ENCODE measurements at regions not wholly inside any gene's neighbourhood (a gene's known extent, or its start where the extent isn't known, plus 50 kb on each side); places are given as distances from the start of the nearest gene placed in this dataset.

GRCh38 chr2:64904413-64905329, 84.5 kb upstream of the SLC1A4 start:
- TF ChIP-seq EZH2phosphoT487 (IDR thresholded peaks at IDR 0.05; ENCODE audit: insufficient read depth, low read depth) (no peak), EZH2 (IDR thresholded peaks at IDR 0.05; ENCODE audit: insufficient read depth, poor library complexity, severe bottlenecking) (no peak)
